ENCODE measurements at regions not wholly inside any gene's neighbourhood (a gene's known extent, or its start where the extent isn't known, plus 50 kb on each side); places are given as distances from the start of the nearest gene placed in this dataset.
A peak's percentile ranks its signal among the peaks of the same experiment; 100 is the strongest.

- DNase-seq (ENCODE audit: low read depth in 2 of 2) = no peak
Measured at GRCh38 chr1:173128742-173129141, 78.0 kb upstream of the TNFSF18 start.

DNA sequence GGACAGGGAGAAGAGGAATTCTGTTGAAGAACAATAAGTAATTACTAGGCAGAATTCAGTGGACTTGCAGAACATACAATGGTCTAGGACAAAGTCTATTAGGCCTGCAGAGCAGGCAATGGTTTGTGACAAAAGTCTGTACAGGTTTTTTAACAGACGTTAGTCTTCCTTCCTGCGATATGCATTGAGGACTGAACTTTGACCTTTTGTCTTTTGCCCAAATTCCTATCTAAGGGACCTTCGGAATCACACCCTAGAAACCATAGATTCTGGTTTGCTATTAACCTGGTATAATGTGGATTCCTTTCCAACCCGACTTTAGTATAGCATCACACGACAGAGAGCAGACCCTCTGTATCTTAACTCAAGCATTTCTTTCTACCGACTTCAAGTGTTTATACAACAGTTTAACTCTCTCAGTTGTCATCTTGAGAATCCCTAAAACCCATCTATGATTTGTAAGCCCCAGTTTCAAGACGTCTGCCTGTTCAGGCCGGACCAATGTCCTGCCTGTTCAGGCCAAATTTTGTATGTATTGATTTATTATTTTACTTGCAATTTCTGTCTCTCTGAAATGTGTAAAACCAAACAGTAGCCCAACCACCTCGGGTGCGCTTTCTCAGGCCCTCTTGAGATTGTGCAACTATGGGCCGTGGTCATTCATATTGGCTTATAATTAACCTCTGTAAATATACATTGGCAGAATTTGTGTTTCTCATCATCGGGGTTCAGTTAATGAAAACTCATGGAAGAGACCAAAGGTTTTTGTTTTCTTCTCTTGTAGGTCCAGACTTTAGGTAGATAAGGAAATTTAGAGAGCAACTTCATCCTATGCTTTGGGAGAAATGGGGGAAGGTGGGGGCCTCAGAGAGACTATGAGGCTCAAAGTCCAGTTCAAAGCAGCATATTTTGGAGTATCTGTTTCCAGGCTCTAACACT lies 76.9 kb upstream of the TNFSF18 start:
- DNase-seq (ENCODE audit: low read depth in 2 of 2) = no peak

DNA sequence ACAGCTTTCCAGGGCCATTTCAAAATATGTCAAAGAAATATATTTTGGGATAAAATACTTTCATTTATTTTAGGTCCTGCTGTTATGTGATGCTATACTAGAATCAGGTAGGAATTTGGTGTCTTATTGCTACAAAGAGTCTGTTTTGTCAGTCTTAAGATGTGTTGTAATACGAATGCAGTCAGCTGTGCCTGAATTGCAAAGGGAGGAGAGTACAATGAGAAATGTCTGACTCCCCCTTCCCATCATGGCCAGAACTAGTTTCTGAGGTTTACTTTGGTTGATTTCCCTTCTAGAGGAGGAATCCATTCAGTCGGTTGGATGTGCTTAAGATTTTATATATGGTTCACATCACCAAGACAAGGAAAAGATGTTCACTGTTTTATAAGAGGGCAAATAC lies 75.7 kb upstream of the TNFSF18 start:
- DNase-seq (ENCODE audit: low read depth in 2 of 2) = no peak

- DNase-seq (ENCODE audit: low read depth in 2 of 2) = no peak
Measured at GRCh38 chr1:173122958-173123852, 72.5 kb upstream of the TNFSF18 start.

GRCh38 chr1:173122344-173122935 lies 71.7 kb upstream of the TNFSF18 start:
- DNase-seq (ENCODE audit: low read depth in 2 of 2) = no peak

DNA sequence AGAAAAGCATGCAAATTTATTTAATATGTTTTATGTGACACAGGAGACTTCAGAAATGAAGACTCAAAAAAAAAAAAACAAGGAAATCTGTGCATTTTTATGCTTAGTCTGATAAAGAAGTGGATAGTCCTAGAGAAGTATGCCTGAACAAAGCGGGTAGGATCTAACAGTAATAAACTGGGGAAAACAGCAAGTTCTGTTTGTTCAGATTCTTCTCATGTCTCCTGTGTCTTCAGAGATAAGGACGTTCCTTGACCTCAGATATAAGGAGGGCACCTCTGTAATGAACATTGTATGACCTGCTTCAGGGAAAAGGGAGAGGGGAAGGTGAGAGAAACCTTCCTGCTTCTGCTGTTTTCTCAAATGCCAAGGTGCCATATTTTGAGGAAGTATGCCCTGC lies 67.7 kb upstream of the TNFSF18 start:
- no peak for DNase-seq (ENCODE audit: low read depth in 2 of 2)

GRCh38 chr1:173117761-173118160 lies 67.0 kb upstream of the TNFSF18 start:
- DNase-seq (ENCODE audit: low read depth in 2 of 2) = no peak

DNA sequence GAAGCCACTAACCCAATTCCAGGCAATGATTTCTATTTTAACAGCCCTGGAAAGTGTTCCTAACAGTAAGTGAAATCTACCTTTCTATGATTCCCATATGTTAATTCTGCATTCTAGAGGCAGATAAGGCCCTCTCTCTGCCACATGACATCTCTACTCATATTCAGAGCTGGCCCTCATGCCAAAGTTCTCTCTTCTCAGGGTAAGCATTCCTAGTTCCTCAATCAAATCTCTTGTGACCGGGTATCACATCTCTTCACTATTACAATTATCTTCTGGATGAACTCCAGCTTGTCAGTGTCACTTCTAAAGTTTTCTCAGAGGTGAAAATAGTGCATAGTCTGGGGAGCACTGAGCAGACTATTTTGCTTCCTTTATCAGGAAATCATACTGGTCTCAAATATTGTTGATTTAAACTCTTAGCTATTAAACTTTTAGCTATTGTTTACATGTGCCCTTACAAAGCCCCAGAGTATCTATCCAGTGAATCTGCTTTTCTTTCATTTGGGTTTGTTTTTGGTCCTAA lies 66.4 kb upstream of the TNFSF18 start:
- DNase-seq (ENCODE audit: low read depth in 2 of 2) = no peak

- DNase-seq (ENCODE audit: low read depth in 2 of 2) = no peak
Measured at GRCh38 chr1:173114346-173114745, 63.6 kb upstream of the TNFSF18 start.

DNA sequence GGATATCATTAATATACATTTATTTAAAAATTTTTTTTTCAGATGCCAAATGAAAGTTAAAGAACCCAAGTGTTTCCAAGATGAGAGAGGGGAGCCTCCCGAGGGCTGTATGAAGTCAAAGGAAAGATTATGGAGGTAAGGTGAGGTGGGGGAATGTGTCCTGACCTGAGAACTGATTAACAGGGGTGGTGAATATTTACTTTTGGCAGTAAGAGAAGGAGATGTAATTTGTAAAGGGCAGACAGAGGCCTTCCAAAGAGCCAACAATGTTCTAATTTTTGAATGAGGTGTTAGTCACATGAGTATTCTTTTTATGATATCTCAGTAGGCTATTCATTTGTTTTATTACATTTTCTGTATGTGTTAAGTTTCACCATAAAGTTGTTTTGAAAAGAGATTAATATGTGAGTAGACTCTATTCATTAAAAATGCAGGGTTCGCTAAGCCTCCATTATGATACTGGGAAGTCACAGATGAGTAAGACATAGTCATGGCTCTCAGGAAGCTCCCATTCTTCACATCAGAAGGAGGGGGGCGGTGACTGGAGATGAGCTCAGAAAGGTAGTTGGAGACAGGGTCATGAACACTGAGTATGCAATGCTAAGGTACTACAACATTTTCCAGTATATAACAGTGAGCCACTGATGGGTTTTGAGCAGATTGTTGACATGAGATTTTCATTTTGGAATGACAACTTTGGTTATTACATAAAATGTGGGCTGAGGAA lies 62.4 kb upstream of the TNFSF18 start:
- DNase-seq (ENCODE audit: low read depth in 2 of 2) = peak in 1 of 2 donors; percentile 1

DNA sequence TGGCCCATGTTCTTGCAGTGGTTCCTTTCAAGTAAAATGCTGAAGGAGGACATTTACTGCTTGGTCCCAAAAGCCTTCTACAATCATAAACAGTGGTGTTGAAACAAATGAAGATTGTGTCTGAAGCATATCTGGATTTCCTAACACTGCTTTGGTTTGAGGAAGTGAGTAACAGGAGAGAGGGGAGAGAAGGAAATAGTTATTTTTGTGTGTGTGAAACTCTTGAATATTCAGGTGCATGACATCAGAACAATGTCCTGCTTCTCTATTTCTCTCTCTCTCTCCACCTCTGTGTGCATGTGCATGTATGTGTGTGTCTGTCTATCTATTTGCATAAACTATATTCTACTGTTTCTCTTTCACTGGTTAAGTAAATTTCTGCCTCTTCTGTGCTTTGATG lies 61.4 kb upstream of the TNFSF18 start:
- no peak for DNase-seq (ENCODE audit: low read depth in 2 of 2)

DNA sequence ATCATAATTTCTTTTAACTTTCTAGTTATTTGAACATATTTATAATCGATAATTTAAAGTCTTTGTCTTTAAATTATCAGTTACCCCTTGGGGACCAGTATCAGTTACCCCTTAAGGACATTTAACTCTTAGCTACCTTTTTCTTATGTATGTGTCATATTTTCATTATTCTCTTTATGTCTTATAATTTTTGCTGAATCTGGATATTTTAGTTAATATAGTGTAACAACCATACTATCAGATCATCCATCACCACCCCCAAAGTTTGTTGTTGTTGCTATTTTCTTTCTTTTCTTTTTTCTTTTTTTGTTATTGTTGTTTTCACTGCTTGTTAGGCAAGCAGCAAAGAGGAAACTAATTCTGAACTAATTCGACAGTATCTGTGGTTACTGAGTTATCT lies 57.0 kb upstream of the TNFSF18 start:
- no peak for DNase-seq (ENCODE audit: low read depth in 2 of 2)

GRCh38 chr1:173103006-173103405 lies 52.3 kb upstream of the TNFSF18 start:
- no peak for DNase-seq (ENCODE audit: low read depth in 2 of 2)

DNA sequence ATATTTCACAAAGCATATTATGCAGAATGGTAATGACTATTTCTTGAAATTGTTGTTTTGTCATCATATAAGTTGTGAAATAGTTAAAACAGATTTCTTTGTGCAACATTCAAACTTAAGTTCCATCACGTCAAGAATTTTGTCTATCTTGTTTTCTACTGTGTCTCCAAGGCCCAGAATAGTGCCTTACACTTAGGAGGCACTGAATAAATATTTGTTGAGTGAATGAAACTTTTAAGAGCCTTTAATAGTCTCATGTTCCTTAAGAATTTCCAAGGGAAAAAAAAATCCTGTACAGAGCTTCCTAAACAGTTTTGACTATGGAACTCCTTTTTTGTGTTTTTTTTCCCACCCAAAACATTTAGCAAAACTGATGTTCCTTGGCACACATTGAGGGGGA lies 50.8 kb upstream of the TNFSF18 start:
- no peak for DNase-seq (ENCODE audit: low read depth in 2 of 2)

DNA sequence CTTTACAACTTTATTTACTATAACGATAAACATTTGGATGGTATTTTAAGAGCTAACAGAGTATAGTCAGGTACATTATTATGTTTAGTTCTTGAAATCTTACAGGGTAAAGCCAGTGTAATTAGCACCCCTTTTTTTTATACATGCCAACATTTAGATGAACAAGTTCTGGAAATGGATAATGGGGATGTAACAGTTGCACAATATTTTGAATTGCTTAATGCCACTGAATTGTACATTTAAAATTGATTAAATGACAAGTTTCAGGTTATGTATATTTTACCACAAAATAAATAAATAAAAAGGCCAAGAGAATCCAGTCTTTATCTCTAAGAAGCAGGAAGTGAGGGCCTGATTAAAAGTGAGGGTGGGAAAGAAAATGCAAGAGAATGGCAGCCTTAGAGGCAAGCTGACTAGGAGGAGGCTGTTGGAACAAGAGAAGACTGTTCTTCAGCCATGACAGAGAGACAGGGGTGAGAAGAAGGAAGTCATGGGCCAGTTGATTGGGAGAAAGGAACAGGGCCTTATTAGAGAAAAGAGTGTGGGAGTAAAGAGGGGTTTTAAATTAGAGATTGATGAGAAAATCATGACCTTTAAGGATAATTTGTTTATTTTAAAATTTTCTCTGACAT lies 49.9 kb upstream of the TNFSF18 start:
- DNase-seq (ENCODE audit: low read depth in 2 of 2) = no peak

All from stimulated activated CD4-positive, alpha-beta T cell treated with anti-CD3 and anti-CD28 coated beads, Interleukin-15, amount 100 ng/mL, for 48 hours (primary cell).